NOMO-1 (cell line): ENCODE measurements at regions not wholly inside any gene's neighbourhood (a gene's known extent, or its start where the extent isn't known, plus 50 kb on each side); places are given as distances from the start of the nearest gene placed in this dataset.
"Not testable (repeated sequence)": the region's sequence is repeated elsewhere in the genome, so short reads cannot be mapped to it uniquely, and the experiment has no call there.

Experiments used
- DNase-seq, 2 experiments: peaks; one replicate each; lab custom pipeline; 2025; ENCODE audit not compliant: unreplicated experiment in 2 of 2; lab: John Stamatoyannopoulos, UW

DNA sequence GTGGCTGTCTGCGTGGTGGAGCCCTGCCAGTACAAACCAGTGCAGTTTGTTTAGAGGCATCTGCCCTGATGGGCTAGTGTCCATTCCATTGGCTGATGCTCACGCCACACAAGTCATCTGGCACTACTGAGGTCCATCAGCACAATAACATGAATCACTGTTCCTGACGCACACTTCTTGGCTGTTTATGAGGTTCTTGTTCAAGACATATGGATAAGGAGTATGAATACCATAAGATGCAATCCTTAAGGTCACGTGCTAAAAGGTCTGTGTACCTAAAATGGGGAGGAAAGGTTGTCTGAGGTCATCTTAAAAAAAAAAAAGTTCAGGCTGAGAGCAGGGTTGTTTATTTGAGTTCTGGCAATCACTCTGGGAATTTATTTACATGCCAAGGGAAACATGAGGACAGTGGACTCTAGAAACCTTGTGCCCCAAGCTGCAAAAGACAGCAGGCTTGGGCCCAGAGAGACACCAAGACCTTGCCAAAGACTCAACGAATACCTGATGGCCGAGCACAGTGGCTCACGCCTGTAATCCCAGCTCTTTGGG lies 54.1 kb upstream of the SHLD1 start:
- no peak for DNase-seq

DNA sequence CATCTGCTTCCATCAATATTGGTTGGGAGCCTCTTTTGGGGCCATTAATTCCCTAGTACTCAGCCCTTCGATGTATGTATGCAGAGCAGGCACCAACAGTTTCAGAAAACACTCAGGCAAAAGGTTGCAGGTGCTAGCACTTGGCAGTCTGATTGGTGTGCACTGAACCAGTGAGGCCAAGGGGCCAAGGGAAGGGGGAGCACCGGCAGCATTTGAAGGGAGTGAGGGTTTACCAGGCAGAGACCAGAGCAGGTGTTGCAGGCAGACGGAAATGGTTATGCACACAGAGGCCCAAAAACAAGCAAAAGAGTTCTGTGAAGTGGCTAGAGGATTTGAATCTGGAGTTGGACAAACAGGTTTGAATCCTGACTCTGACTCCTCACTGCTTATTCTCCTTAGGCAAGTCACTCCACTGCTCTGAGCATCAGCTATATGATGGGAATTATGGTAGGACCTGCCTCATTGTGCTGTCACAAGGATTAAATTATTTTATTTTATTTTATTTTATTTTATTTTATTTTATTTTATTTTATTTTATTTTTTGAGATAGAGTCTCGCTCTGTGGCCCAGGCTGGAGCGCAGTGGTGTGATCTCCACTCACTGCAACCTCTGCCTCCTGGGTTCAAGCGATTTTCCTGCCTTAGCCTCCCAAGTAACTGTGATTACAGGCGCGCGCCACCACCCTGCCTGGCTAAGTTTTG lies 58.1 kb upstream of the SHLD1 start:
- DNase-seq: no peak

- no peak for DNase-seq
Measured at GRCh38 chr20:5689463-5689862, 60.7 kb upstream of the SHLD1 start.

DNA sequence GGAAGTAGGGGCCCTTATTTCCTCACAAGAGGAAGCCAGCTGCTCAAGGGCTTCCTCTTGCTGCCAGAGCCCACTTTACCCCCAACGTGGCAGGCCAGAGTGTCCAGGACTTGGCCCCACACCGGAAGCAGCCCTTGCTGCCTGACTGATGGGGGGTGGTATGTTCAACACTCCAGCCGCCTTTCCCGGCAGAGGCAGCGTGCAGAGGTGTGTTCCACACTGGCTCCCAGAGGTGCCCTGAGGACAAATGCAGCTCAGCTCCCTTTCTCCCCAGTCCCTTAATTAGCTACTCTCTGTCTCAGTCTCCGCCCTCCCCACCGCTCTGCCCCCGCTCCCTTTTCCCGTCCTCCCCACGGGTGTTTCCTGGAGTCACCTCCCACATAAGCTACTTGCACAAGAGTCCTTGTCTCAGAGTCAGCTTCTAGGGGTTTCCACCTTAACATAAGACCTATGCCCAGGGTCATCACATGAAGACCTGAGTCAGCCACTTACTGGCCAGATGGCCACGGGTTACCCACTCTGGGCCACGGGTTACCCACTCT lies 61.7 kb upstream of the SHLD1 start:
- DNase-seq: peak; percentile 32 to 46

GRCh38 chr20:5687884-5688283 lies 62.3 kb upstream of the SHLD1 start:
- DNase-seq: peak; percentile 57 to 61

DNA sequence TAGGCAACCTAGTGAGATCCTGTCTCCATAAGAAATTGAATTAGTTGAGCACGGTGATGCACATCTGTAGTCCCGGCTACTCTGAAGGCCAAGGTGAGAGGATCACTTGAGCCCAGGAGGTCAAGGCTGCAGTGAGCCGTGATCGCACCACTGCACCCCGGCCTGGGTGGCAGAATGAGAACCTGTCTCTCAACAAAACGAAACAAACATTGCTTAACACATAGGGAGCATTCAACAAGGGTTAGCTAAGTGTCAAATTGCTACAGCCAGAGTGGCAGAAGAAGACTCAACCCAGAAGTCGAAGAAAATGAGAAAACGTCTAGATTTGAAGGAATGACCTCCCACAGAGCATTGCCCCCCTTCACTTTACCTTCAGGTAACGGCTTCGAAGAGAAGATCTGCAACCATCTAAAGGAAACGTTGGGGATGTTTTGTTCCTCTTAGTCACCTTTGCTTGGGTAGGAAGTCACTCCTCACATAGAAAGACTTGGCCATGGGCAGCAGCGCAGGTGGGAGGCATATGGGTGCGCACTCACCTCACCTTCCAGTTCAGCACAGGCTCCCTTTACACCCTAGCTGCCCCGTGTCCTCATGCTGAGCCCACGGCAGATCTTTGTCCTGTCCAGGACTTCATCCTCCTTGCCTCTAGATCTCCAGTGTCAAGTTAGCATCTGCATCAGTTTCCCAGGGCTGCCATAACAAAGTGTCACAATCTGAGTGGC lies 63.7 kb upstream of the SHLD1 start:
- no peak for DNase-seq

DNA sequence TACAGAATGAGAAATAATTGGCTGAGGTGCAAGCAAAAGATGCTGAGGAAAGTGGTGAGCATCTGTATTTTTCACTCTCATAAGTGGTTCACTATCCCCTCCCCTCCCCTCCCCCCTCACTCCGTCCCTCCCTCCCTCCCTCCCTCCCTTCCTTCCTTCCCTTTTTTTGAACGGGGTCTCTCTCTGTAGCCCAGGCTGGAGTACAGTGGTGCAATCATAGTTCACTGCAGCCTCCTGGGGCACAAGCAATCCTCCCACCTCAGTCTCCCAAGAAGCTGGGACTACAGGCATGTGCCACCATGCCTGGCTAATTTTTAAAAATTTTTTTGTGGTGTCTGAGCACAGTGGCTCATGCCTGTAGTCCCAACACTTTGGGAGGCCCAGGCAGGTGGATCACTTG lies 67.6 kb upstream of the SHLD1 start:
- DNase-seq: not testable (repeated sequence)

GRCh38 chr20:5680192-5680591 lies 69.4 kb upstream of the GPCPD1 start:
- DNase-seq: peak in 1 of 2 experiments; percentile 34

DNA sequence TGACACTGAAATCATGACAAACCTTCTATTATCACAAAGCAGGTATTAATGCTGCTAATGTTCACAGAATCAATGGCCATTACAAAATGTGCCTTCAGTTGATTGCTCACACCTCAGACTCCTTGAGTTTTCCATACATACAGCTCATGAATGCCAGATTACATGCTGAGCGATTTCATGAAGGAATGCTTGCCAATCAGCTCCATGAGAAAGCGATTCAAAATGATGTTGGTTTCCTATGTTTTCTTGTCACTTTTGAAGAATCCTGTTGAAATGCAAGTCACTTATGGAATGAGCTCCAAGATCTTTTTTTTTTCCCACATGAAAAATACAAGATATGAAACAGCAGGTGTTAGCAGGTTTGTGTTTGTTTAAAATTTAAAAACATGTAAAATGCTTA lies 68.0 kb upstream of the GPCPD1 start:
- DNase-seq: no peak

- DNase-seq: not testable (repeated sequence)
Measured at GRCh38 chr20:5677944-5678343, 67.1 kb upstream of the GPCPD1 start.

GRCh38 chr20:5677389-5677788 lies 66.6 kb upstream of the GPCPD1 start:
- no peak for DNase-seq

- DNase-seq: peak; percentile 68 to 90
Measured at GRCh38 chr20:5675103-5676091, 64.6 kb upstream of the GPCPD1 start.

GRCh38 chr20:5674176-5674660 lies 63.4 kb upstream of the GPCPD1 start:
- peak; percentile 93 to 97 for DNase-seq

DNA sequence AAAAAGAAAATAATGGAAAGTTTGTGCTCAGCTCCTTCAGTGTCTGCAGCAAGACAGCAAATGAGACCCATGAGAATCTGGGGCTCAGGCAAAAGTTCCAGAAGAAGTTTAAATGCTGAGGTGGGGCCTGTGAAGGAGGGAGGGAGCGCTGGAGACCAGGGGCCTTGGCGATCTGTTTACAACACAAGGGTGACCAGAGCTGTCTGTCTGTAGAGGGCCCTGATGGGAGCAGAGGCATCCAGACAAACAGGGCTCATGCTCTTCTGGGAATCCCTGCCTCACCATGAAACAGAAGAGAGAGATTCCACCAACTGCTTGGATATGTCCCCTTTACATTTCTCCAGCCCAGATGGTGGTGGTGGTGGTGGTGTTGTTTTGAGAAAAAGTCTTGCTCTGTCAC lies 60.1 kb upstream of the GPCPD1 start:
- no peak for DNase-seq

GRCh38 chr20:5670036-5670536 lies 59.3 kb upstream of the GPCPD1 start:
- DNase-seq: peak; percentile 27 to 55

GRCh38 chr20:5668529-5668868 lies 57.7 kb upstream of the GPCPD1 start:
- DNase-seq: no peak

- DNase-seq: no peak
Measured at GRCh38 chr20:5667705-5668528, 57.1 kb upstream of the GPCPD1 start.

DNA sequence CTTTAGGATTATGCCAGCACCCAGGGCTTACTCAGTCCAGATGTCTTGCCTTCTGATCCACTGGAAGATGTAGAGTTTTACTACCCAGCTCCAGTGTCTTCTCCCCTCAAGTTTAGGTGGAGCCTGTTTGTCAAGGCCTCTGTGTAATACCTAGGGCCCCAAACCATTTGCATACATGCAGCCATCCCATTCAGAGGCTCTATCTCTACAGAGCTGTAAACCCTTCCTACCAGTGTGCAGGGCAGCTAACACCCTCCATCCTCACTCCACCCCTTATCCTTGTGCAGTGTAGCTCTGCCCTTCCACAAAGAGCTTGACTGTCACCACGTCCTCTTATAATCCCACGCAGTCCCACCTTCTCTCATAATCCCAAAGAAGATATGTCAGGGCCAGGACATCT lies 54.6 kb upstream of the GPCPD1 start:
- no peak for DNase-seq

DNA sequence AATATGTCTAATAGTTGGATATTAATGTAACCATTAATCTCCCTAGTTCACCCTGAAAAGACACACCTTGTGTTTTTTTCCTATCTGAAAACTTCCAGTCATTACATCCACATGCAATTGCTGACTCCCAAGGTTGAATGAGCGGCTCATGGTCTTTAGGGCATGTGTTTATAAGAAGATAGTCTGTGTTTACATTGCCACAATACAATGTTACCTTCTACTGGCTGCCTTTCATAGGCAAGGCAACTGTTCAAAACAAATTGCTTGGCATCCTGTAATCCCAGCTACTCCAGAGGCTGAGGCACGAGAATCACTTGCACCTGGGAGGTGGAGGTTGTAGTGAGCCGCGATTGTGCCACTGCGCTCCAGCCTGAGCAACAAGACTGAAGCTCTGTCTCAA lies 52.6 kb upstream of the GPCPD1 start:
- DNase-seq: no peak

DNA sequence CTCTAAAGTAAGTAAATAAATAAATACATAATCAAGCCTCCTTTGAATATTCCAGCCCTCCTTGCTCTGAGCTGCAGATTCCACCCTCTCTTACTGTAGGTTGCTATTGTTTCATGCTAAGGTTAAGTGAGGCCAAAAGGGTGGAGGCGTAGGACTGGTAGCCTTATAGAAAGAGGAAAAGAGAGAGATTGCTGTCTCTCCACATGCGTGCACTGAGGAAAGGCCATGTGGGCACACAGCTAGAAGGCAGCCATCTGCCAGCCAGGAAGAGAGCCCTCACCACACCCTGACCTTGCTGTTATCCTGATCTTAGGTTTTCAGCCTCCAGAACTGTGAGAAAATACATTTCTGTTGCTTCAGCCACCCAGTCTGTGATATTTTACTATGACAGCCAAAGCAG lies 52.0 kb upstream of the GPCPD1 start:
- no peak for DNase-seq
